SK-N-SH (cell line): ENCODE measurements at regions not wholly inside any gene's neighbourhood (a gene's known extent, or its start where the extent isn't known, plus 50 kb on each side); places are given as distances from the start of the nearest gene placed in this dataset.

Experiments used
- CTCF ChIA-PET: fragments of 300-600, 350-600 bp; formaldehyde crosslinking; extraction: SDS; loops from one replicate; lab custom pipeline; 2021; lab: Yijun Ruan, JAX
- POLR2A ChIA-PET: fragments of 350-600 bp; sonication (Branson Sonifier 250); formaldehyde crosslinking; extraction: SDS; loops from one replicate; lab custom pipeline; 2020; ENCODE audit warnings: antibody characterized with exemption, inconsistent platforms; lab: Yijun Ruan, JAX
- DNase-seq: peaks from one replicate; pipeline ENCODE4 v3.0.0; 2012
- H2AFZ ChIP-seq: fragments of 200-600 bp; sonication (generic); 2 replicates; pipeline ENCODE4 v1.8.1; 2016; ENCODE audit warnings: antibody characterized with exemption, mild to moderate bottlenecking, low read depth
- H3F3A ChIP-seq: fragments of 200-600 bp; sonication (generic); replicated peaks from 2 replicates; pipeline ENCODE3; 2016; ENCODE audit warnings: antibody characterized with exemption, mild to moderate bottlenecking; ENCODE audit not compliant: insufficient read depth
- H3K27ac ChIP-seq, 2 experiments: fragments of 200-500 bp in 1 of 2; fragments of 200-600 bp in 1 of 2; sonication (Bioruptor generic) in 1 of 2; sonication (generic), shearing (Covaris generic) in 1 of 2; 2 replicates each; pipeline versions ENCODE4 v1.5.1 to v1.6.1; 2014 to 2016; ENCODE audit warnings: low read depth in 2 of 2, inconsistent platforms in 1 of 2, low read length in 1 of 2, mild to moderate bottlenecking in 1 of 2, mixed read lengths in 1 of 2
- H3K27me3 ChIP-seq: fragments of 200-600 bp; sonication (generic), shearing (Covaris generic); 2 replicates; pipeline ENCODE4 v1.6.1; 2016; ENCODE audit warnings: mixed run types; ENCODE audit not compliant: insufficient read depth
- H3K36me3 ChIP-seq, 2 experiments: fragments of 200-500 bp in 1 of 2; fragments of 200-600 bp in 1 of 2; sonication (Bioruptor generic) in 1 of 2; sonication (generic) in 1 of 2; replicated peaks in 1 of 2; 2 replicates each; pipeline versions ENCODE3 to v1.5.1; 2014 to 2016; ENCODE audit warnings: low read length in 1 of 2, mild to moderate bottlenecking in 1 of 2; ENCODE audit not compliant: insufficient read depth in 2 of 2, control insufficient read depth in 1 of 2
- H3K4me1 ChIP-seq, 2 experiments: fragments of 200-500 bp in 1 of 2; fragments of 200-600 bp in 1 of 2; sonication (Bioruptor generic) in 1 of 2; sonication (generic), shearing (Covaris generic) in 1 of 2; 2 replicates each; pipeline versions ENCODE4 v1.5.1 to v1.6.1; 2014 to 2016; ENCODE audit warnings: low read depth in 1 of 2, low read length in 1 of 2, mixed run types in 1 of 2; ENCODE audit not compliant: insufficient read depth in 2 of 2, control insufficient read depth in 1 of 2
- H3K4me2 ChIP-seq: fragments of 200-600 bp; sonication (generic), shearing (Covaris generic); 2 replicates; pipeline ENCODE4 v1.6.1; 2017; ENCODE audit warnings: mixed run types
- H3K4me3 ChIP-seq, 2 experiments: fragments of 200-500 bp in 1 of 2; fragments of 200-600 bp in 1 of 2; sonication (Bioruptor generic) in 1 of 2; sonication (generic), shearing (Covaris generic) in 1 of 2; 2 replicates each; pipeline versions ENCODE4 v1.5.1 to v1.8.1; 2014 to 2016; ENCODE audit warnings: low read depth in 2 of 2, inconsistent platforms in 1 of 2, low read length in 1 of 2, mild to moderate bottlenecking in 1 of 2, mixed read lengths in 1 of 2, moderate library complexity in 1 of 2
- H3K79me2 ChIP-seq: fragments of 200-600 bp; sonication (generic); 2 replicates; pipeline ENCODE4 v1.8.1; 2017; ENCODE audit warnings: mild to moderate bottlenecking; ENCODE audit not compliant: insufficient read depth
- H3K9ac ChIP-seq: fragments of 200-600 bp; sonication (generic); 2 replicates; pipeline ENCODE4 v1.6.1; 2017; ENCODE audit warnings: mixed run types
- H3K9me2 ChIP-seq: fragments of 200-600 bp; sonication (generic); 2 replicates; pipeline ENCODE4 v1.6.1; 2017; ENCODE audit warnings: mixed run types
- H3K9me3 ChIP-seq: fragments of 200-600 bp; sonication (generic); 2 replicates; pipeline ENCODE4 v1.6.1; 2017; ENCODE audit warnings: mixed run types, mild to moderate bottlenecking, moderate library complexity
- H4K20me1 ChIP-seq: fragments of 200-600 bp; sonication (generic); 2 replicates; pipeline ENCODE4 v1.6.1; 2017; ENCODE audit warnings: mild to moderate bottlenecking, mixed run types; ENCODE audit not compliant: insufficient read depth
- CHD2 ChIP-seq: fragments of 150-350 bp; IDR thresholded peaks from 2 replicates; pipeline ENCODE4 v1.6.1; 2018; ENCODE audit warnings: low read length; ENCODE audit not compliant: partially characterized antibody
- CTCF ChIP-seq: fragments of 200-600 bp; sonication (generic); IDR thresholded peaks from 2 replicates; pipeline ENCODE4 v1.6.1; 2017; ENCODE audit warnings: antibody characterized with exemption, mild to moderate bottlenecking, moderate library complexity
- EZH2phosphoT487 ChIP-seq: fragments of 200-600 bp; sonication (generic); IDR thresholded peaks from 2 replicates; pipeline ENCODE4 v1.6.1; 2017; ENCODE audit warnings: low read depth, mixed run types, mild to moderate bottlenecking, antibody characterized with exemption, moderate library complexity, borderline replicate concordance
- GATA2 ChIP-seq: sonication (generic); formaldehyde crosslinking; IDR thresholded peaks from 2 replicates; pipeline ENCODE4 v1.5.0; 2020; ENCODE audit warnings: mild to moderate bottlenecking, missing genetic modification reagents
- MAX ChIP-seq: IDR thresholded peaks from 2 replicates; pipeline ENCODE4 v1.4.0; 2012; ENCODE audit warnings: low read depth
- PBX3 ChIP-seq: IDR thresholded peaks from 2 replicates; pipeline ENCODE4; 2012
- RAD21 ChIP-seq: IDR thresholded peaks from 2 replicates; pipeline ENCODE4 v1.6.1; 2012; ENCODE audit warnings: mild to moderate bottlenecking, low read length
- RFX5 ChIP-seq: IDR thresholded peaks from 2 replicates; pipeline ENCODE4 v1.6.1; 2012; ENCODE audit warnings: mild to moderate bottlenecking, improper control_type of control experiment, low read length
- SMC3 ChIP-seq: IDR thresholded peaks from 2 replicates; pipeline ENCODE4 v1.6.1; 2012; ENCODE audit warnings: low read depth, low read length, improper control_type of control experiment
- TAF1 ChIP-seq: IDR thresholded peaks from 2 replicates; pipeline ENCODE4 v1.6.1; 2012; ENCODE audit warnings: low read depth, mild to moderate bottlenecking, low read length, moderate library complexity, borderline replicate concordance
- USF1 ChIP-seq: IDR thresholded peaks from 2 replicates; pipeline ENCODE4 v1.4.0; 2012; ENCODE audit warnings: low read depth, borderline replicate concordance
- WGBS: methylation state at CpG from one replicate; pipeline ENCODE4 v1.1.6; 2017; ENCODE audit warnings: low lambda C conversion rate; 5-methylcytosine and 5-hydroxymethylcytosine counted together

GRCh38 chr9:78598120-78598519 lies 301.2 kb downstream of the PSAT1 start:
- H3K27ac ChIP-seq, result no peak overlapping the region
- no peaks in the 10 kb centered on the region for H3K79me2 ChIP-seq
- no peaks in the 10 kb centered on the region for H3K9me2 ChIP-seq
- no peaks in the 10 kb centered on the region for H3K27me3 ChIP-seq
- POLR2A ChIA-PET, result no interaction called here
- peaks cover 5% of the 10 kb centered on the region for H3F3A ChIP-seq
- no peak overlapping the region for H2AFZ ChIP-seq
- H4K20me1 ChIP-seq, result no peaks in the 10 kb centered on the region
- no peak overlapping the region for H3K9ac ChIP-seq
- H3K4me1 ChIP-seq, result no peaks in the 10 kb centered on the region; a peak in 3 of 4 replicates
- H3K36me3 ChIP-seq, result peaks cover 0 to 2% of the 10 kb centered on the region in 2 experiments
- H3K4me3 ChIP-seq, result no peak overlapping the region
- CTCF ChIA-PET, result interaction anchor here (0.6 to 3.1 kb wide), 3 partner anchors 9 to 159 kb away, joined by 3 to 10 read pairs (median 3); no protein-coding TSS in a partner anchor
- no peak overlapping the region for H3K4me2 ChIP-seq
- no peak for DNase-seq
- TF ChIP-seq EZH2phosphoT487, result no peak
- 91% methylated on average over 5 of the region's 5 CpGs for WGBS
- H3K9me3 ChIP-seq, result no peaks in the 10 kb centered on the region

- Histone ChIP-seq H4K20me1 (no peaks in the 10 kb centered on the region), H3K4me3 (no peak overlapping the region), H3K36me3 (no peaks in the 10 kb centered on the region), H3K4me1 (peaks cover 0 to under 1% of the 10 kb centered on the region in 2 experiments; a peak in 3 of 4 replicates), H3K4me2 (no peak overlapping the region)
- ChIA-PET POLR2A (no interaction called here), CTCF (interaction anchor here (0.7 to 3.1 kb wide), 3 partner anchors 161 to 230 kb away, joined by 3 to 10 read pairs (median 4); no protein-coding TSS in a partner anchor)
- no peak for DNase-seq
- TF ChIP-seq MAX, result no peak
- TF ChIP-seq GATA2 (CRISPR knock-in tag), result no peak
- peak; percentile 82 for TF ChIP-seq RFX5
- TF ChIP-seq, all 33 proteins: peak for 1
- Histone ChIP-seq H3K79me2 (no peaks in the 10 kb centered on the region), H2AFZ (no peak overlapping the region), H3K27me3 (no peaks in the 10 kb centered on the region), H3F3A (peaks cover 4% of the 10 kb centered on the region), H3K9me3 (no peaks in the 10 kb centered on the region), H3K9me2 (no peaks in the 10 kb centered on the region), H3K9ac (no peak overlapping the region), H3K27ac (no peak overlapping the region)
- WGBS, result 94% methylated on average over 4 of the region's 4 CpGs
Observed at GRCh38 chr9:78599926-78600325, 303.0 kb downstream of the PSAT1 start.

- Histone ChIP-seq H3F3A (peaks cover 4% of the 10 kb centered on the region), H3K79me2 (no peaks in the 10 kb centered on the region), H3K9ac (no peak overlapping the region), H3K27me3 (no peaks in the 10 kb centered on the region), H3K36me3 (no peaks in the 10 kb centered on the region), H4K20me1 (no peaks in the 10 kb centered on the region), H3K9me2 (no peaks in the 10 kb centered on the region), H3K4me3 (no peak overlapping the region; a peak in 1 of 4 replicates), H3K27ac (no peak overlapping the region), H3K4me1 (peaks cover 0 to 14% of the 10 kb centered on the region in 2 experiments; a peak in 3 of 4 replicates), H3K9me3 (no peaks in the 10 kb centered on the region), H2AFZ (peak overlapping the region; percentile 35; the same call in 1 of the 2 replicates), H3K4me2 (no peak overlapping the region)
- DNase-seq, result peak; percentile 30
- WGBS, result 24% methylated on average over 7 of the region's 7 CpGs
- TF ChIP-seq USF1, result no peak
- TF ChIP-seq CHD2, result peak; percentile 34
- peak; percentile 90 for TF ChIP-seq RAD21
- no peak for TF ChIP-seq TAF1
- 0 out of 2 replicates have a peak, but pooled peaks have one; percentile 14 for TF ChIP-seq MAX
- TF ChIP-seq SMC3, result peak; percentile 81
- peak; percentile 35; the same call in 1 of the 2 replicates for TF ChIP-seq PBX3
- TF ChIP-seq CTCF, result peak; percentile 91
- ChIA-PET CTCF (interaction anchor here (0.6 to 7.9 kb wide), 16 partner anchors 8 to 1511 kb away, joined by 3 to 38 read pairs (median 4); no protein-coding TSS in a partner anchor), POLR2A (no interaction called here)
Observed at GRCh38 chr9:78601957-78602565, 305.1 kb downstream of the PSAT1 start.
